Stimulated activated naive B cell treated with anti-CD40 and anti-IgM and Interleukin-4, amounts not matched to agents 10 μg/mL and 1 μg/mL and 100 μg/mL, for 72 hours (primary cell): ENCODE measurements at regions not wholly inside any gene's neighbourhood (a gene's known extent, or its start where the extent isn't known, plus 50 kb on each side); places are given as distances from the start of the nearest gene placed in this dataset.
A peak's percentile ranks its signal among the peaks of the same experiment; 100 is the strongest.
"Not testable (repeated sequence)": the region's sequence is repeated elsewhere in the genome, so short reads cannot be mapped to it uniquely, and the experiment has no call there.

ENCODE experiments used
- ATAC-seq, 2 donors: fragments of 150-1000 bp; cut with Tn5 transposase; replicated peaks; 2 replicates each; pipeline ENCODE4 v1.10.0; 2021; ENCODE audit warnings: moderate library complexity in 1 of 2
- DNase-seq: peaks from one replicate; pipeline ENCODE4 v3.0.0; 2021
- H3K27ac Mint-ChIP-seq: one replicate; pipeline ENCODE4 v1.8.0; 2022; ENCODE audit warnings: mild to moderate bottlenecking, mixed read lengths
- H3K27me3 Mint-ChIP-seq, 2 donors: one replicate each; pipeline ENCODE4 v1.8.0; 2022; ENCODE audit warnings: mixed read lengths in 2 of 2
- H3K36me3 Mint-ChIP-seq, 2 donors: one replicate each; pipeline ENCODE4 v1.8.0; 2022; ENCODE audit warnings: mixed read lengths in 2 of 2, mild to moderate bottlenecking in 1 of 2
- H3K4me1 Mint-ChIP-seq, 2 donors: one replicate each; pipeline ENCODE4 v1.8.0; 2022; ENCODE audit warnings: mixed read lengths in 2 of 2, mild to moderate bottlenecking in 1 of 2
- H3K4me3 Mint-ChIP-seq, 2 donors: one replicate each; pipeline ENCODE4 v1.8.0; 2022; ENCODE audit warnings: mild to moderate bottlenecking in 2 of 2, mixed read lengths in 2 of 2, moderate library complexity in 1 of 2
- H3K9me3 Mint-ChIP-seq, 2 donors: one replicate each; pipeline ENCODE4 v1.8.0; 2022; ENCODE audit warnings: mixed read lengths in 2 of 2, mild to moderate bottlenecking in 1 of 2

GRCh38 chrX:40788698-40789097 lies 53.4 kb upstream of the MED14 start:
- ATAC-seq, H3K4me1 Mint-ChIP-seq, DNase-seq, H3K9me3 Mint-ChIP-seq, H3K27ac Mint-ChIP-seq, H3K4me3 Mint-ChIP-seq, H3K36me3 Mint-ChIP-seq, H3K27me3 Mint-ChIP-seq: not testable (repeated sequence)

GRCh38 chrX:40792433-40792832 lies 57.1 kb upstream of the MED14 start:
- Mint-ChIP-seq H3K36me3 (no peaks in the 10 kb centered on the region), H3K4me1 (peaks cover 0 to 19% of the 10 kb centered on the region in 2 donors), H3K27me3 (peaks cover 0 to 41% of the 10 kb centered on the region in 2 donors), H3K27ac (no peak overlapping the region), H3K4me3 (no peak overlapping the region), H3K9me3 (peaks cover 5 to 8% of the 10 kb centered on the region in 2 donors)
- no peak for DNase-seq
- peak; percentile 25 to 61 for ATAC-seq

GRCh38 chrX:40794829-40795130 lies 59.4 kb upstream of the MED14 start:
- H3K4me3 Mint-ChIP-seq, H3K9me3 Mint-ChIP-seq, ATAC-seq, H3K36me3 Mint-ChIP-seq, DNase-seq: not testable (repeated sequence)
- Mint-ChIP-seq H3K27ac (peak overlapping the region; percentile 72), H3K4me1 (peaks cover 0 to 19% of the 10 kb centered on the region in 2 donors), H3K27me3 (peaks cover 0 to 58% of the 10 kb centered on the region in 2 donors)

- H3K9me3 Mint-ChIP-seq, H3K4me1 Mint-ChIP-seq, DNase-seq, H3K27ac Mint-ChIP-seq, H3K4me3 Mint-ChIP-seq, H3K36me3 Mint-ChIP-seq, ATAC-seq: not testable (repeated sequence)
- peaks cover 0 to 47% of the 10 kb centered on the region in 2 donors for H3K27me3 Mint-ChIP-seq
Observed at GRCh38 chrX:40799745-40800144, 64.4 kb upstream of the MED14 start.

GRCh38 chrX:40805404-40805803 lies 70.1 kb upstream of the MED14 start:
- DNase-seq = no peak
- H3K4me3 Mint-ChIP-seq = no peak overlapping the region
- peaks cover 9 to 12% of the 10 kb centered on the region in 2 donors for H3K4me1 Mint-ChIP-seq
- no peak for ATAC-seq
- H3K9me3 Mint-ChIP-seq = no peaks in the 10 kb centered on the region
- no peaks in the 10 kb centered on the region for H3K36me3 Mint-ChIP-seq
- no peak overlapping the region for H3K27ac Mint-ChIP-seq
- H3K27me3 Mint-ChIP-seq = peaks cover 0 to 18% of the 10 kb centered on the region in 2 donors

GRCh38 chrX:40806513-40807220 lies 71.3 kb upstream of the MED14 start:
- Mint-ChIP-seq H3K27me3 (peaks cover 0 to 15% of the 10 kb centered on the region in 2 donors), H3K4me3 (no peak overlapping the region), H3K36me3 (no peaks in the 10 kb centered on the region), H3K27ac (no peak overlapping the region), H3K4me1 (peaks cover 9 to 12% of the 10 kb centered on the region in 2 donors), H3K9me3 (no peaks in the 10 kb centered on the region)
- ATAC-seq (no peak), DNase-seq (no peak)

- peaks cover 9 to 12% of the 10 kb centered on the region in 2 donors for H3K4me1 Mint-ChIP-seq
- no peak overlapping the region for H3K4me3 Mint-ChIP-seq
- ATAC-seq (no peak), DNase-seq (no peak)
- H3K27me3 Mint-ChIP-seq = peaks cover 0 to 15% of the 10 kb centered on the region in 2 donors
- no peaks in the 10 kb centered on the region for H3K36me3 Mint-ChIP-seq
- H3K27ac Mint-ChIP-seq = no peak overlapping the region
- no peaks in the 10 kb centered on the region for H3K9me3 Mint-ChIP-seq
Observed at GRCh38 chrX:40807384-40807783, 72.0 kb upstream of the MED14 start.

- H3K36me3 Mint-ChIP-seq = no peaks in the 10 kb centered on the region
- no peaks in the 10 kb centered on the region for H3K9me3 Mint-ChIP-seq
- no peak overlapping the region for H3K4me3 Mint-ChIP-seq
- peaks cover 0 to 15% of the 10 kb centered on the region in 2 donors for H3K27me3 Mint-ChIP-seq
- peaks cover 9 to 12% of the 10 kb centered on the region in 2 donors for H3K4me1 Mint-ChIP-seq
- H3K27ac Mint-ChIP-seq = no peak overlapping the region
- ATAC-seq = peak; percentile 70 to 74
- DNase-seq = no peak
Observed at GRCh38 chrX:40808203-40808602, 72.9 kb upstream of the MED14 start.

GRCh38 chrX:40809210-40809609 lies 73.9 kb upstream of the MED14 start:
- peak in 1 of 2 donors; percentile 49 for ATAC-seq
- Mint-ChIP-seq H3K27me3 (peaks cover 0 to 15% of the 10 kb centered on the region in 2 donors), H3K9me3 (no peaks in the 10 kb centered on the region), H3K4me3 (no peak overlapping the region), H3K4me1 (peaks cover 9 to 12% of the 10 kb centered on the region in 2 donors), H3K27ac (peak overlapping the region; percentile 37), H3K36me3 (no peaks in the 10 kb centered on the region)
- no peak for DNase-seq

- H3K4me1 Mint-ChIP-seq, H3K4me3 Mint-ChIP-seq, DNase-seq, H3K36me3 Mint-ChIP-seq, H3K27ac Mint-ChIP-seq, ATAC-seq, H3K9me3 Mint-ChIP-seq: not testable (repeated sequence)
- peaks cover 0 to 16% of the 10 kb centered on the region in 2 donors for H3K27me3 Mint-ChIP-seq
Observed at GRCh38 chrX:40815045-40815444, 79.7 kb upstream of the MED14 start.

GRCh38 chrX:40816906-40817305 lies 81.6 kb upstream of the MED14 start:
- no peak overlapping the region for H3K4me3 Mint-ChIP-seq
- H3K36me3 Mint-ChIP-seq = no peaks in the 10 kb centered on the region
- ATAC-seq (no peak), DNase-seq (no peak)
- no peaks in the 10 kb centered on the region for H3K4me1 Mint-ChIP-seq
- H3K9me3 Mint-ChIP-seq = peaks cover 0 to 4% of the 10 kb centered on the region in 2 donors
- H3K27ac Mint-ChIP-seq = no peak overlapping the region
- H3K27me3 Mint-ChIP-seq = peaks cover 0 to 19% of the 10 kb centered on the region in 2 donors

- Mint-ChIP-seq H3K27ac (no peak overlapping the region), H3K4me3 (no peak overlapping the region), H3K27me3 (peaks cover 0 to 19% of the 10 kb centered on the region in 2 donors), H3K9me3 (peaks cover 0 to 4% of the 10 kb centered on the region in 2 donors), H3K36me3 (no peaks in the 10 kb centered on the region), H3K4me1 (no peaks in the 10 kb centered on the region)
- ATAC-seq (no peak), DNase-seq (no peak)
Observed at GRCh38 chrX:40818236-40818635, 82.9 kb upstream of the MED14 start.

- Mint-ChIP-seq H3K27me3 (peaks cover 0 to 31% of the 10 kb centered on the region in 2 donors), H3K4me3 (no peak overlapping the region), H3K9me3 (peaks cover 5 to 11% of the 10 kb centered on the region in 2 donors), H3K4me1 (no peaks in the 10 kb centered on the region), H3K27ac (no peak overlapping the region), H3K36me3 (no peaks in the 10 kb centered on the region)
- ATAC-seq (no peak), DNase-seq (no peak)
Observed at GRCh38 chrX:40821780-40822179, 86.4 kb upstream of the MED14 start.

GRCh38 chrX:40827331-40827730 lies 92.0 kb upstream of the MED14 start:
- Mint-ChIP-seq H3K9me3 (peaks cover 5 to 7% of the 10 kb centered on the region in 2 donors), H3K36me3 (no peaks in the 10 kb centered on the region), H3K4me3 (no peak overlapping the region), H3K4me1 (peaks cover 0 to 1% of the 10 kb centered on the region in 2 donors), H3K27ac (no peak overlapping the region), H3K27me3 (peaks cover 0 to 16% of the 10 kb centered on the region in 2 donors)
- no peak for DNase-seq
- no peak for ATAC-seq

- H3K4me3 Mint-ChIP-seq = no peak overlapping the region
- no peaks in the 10 kb centered on the region for H3K9me3 Mint-ChIP-seq
- no peak overlapping the region for H3K27ac Mint-ChIP-seq
- ATAC-seq = no peak
- H3K4me1 Mint-ChIP-seq = peaks cover 0 to 1% of the 10 kb centered on the region in 2 donors
- peaks cover 0 to 16% of the 10 kb centered on the region in 2 donors for H3K27me3 Mint-ChIP-seq
- no peak for DNase-seq
- no peaks in the 10 kb centered on the region for H3K36me3 Mint-ChIP-seq
Observed at GRCh38 chrX:40831750-40832149, 96.4 kb upstream of the MED14 start.
